ENCODE measurements at regions not wholly inside any gene's neighbourhood (a gene's known extent, or its start where the extent isn't known, plus 50 kb on each side); places are given as distances from the start of the nearest gene placed in this dataset.

DNA sequence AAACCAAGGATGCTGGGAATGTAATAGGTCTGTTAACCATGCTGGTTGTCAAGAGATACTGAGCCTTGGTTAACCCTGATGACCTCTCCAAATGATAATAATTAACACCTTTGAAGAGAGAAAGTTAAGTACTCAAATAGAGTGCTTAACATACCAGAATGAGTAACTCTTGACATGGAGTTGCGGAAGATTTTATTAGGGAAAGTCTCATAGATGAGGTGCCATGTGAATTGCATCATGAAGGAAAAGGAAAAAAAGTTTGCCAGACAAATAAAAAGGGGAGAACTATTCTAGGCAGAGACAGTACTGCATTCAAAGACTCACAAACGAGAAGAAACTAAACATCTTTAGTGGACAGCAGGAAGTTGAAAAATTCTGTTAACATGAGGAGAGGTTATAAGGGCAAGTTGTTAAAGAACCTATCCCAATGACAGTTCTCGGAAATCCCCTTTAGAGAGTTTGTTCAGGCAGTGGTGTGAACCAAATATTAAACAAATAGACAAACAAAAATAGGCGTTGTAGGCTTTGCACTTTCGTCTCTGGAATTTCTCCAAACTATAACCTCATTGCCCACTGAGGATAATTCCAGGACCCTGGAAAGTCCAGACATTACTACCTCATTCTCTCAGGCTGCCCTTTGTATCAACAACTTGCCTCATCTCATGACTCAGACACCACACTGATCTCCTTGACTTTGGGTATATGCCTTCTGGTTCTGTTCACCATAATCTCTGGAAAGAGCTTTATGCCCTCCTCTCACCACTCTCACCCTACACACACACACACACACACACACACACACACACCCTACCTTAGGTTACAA is 435.0 kb downstream of the GXYLT1 start:
- CTCF ChIA-PET: no interaction called here
- no peak for DNase-seq (ENCODE audit: low spot score)
- H3K36me3 Mint-ChIP-seq: no peaks in the 10 kb centered on the region
- no peak for TF ChIP-seq ZNF396 (CRISPR knock-in tag; IDR thresholded peaks at IDR 0.05; ENCODE audit: borderline replicate concordance)
- no peak for TF ChIP-seq JUN (CRISPR knock-in tag; IDR thresholded peaks at IDR 0.05)
- no peak for TF ChIP-seq MXD4 (CRISPR knock-in tag; IDR thresholded peaks at IDR 0.05; ENCODE audit: borderline replicate concordance)
- no peak for TF ChIP-seq RELA (CRISPR knock-in tag; IDR thresholded peaks at IDR 0.05; ENCODE audit: borderline replicate concordance)
- TF ChIP-seq, protein P1, sequence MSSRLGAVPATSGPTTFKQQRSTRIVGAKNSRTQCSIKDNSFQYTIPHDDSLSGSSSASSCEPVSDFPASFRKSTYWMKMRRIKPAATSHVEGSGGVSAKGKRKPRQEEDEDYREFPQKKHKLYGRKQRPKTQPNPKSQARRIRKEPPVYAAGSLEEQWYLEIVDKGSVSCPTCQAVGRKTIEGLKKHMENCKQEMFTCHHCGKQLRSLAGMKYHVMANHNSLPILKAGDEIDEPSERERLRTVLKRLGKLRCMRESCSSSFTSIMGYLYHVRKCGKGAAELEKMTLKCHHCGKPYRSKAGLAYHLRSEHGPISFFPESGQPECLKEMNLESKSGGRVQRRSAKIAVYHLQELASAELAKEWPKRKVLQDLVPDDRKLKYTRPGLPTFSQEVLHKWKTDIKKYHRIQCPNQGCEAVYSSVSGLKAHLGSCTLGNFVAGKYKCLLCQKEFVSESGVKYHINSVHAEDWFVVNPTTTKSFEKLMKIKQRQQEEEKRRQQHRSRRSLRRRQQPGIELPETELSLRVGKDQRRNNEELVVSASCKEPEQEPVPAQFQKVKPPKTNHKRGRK (CRISPR knock-in tag; IDR thresholded peaks at IDR 0.05; ENCODE audit: borderline replicate concordance): no peak
- no peak for TF ChIP-seq EMX1 (CRISPR knock-in tag; IDR thresholded peaks at IDR 0.05)
- no peak for TF ChIP-seq ZNF121 (CRISPR knock-in tag; IDR thresholded peaks at IDR 0.05)
- TF ChIP-seq, protein P2, sequence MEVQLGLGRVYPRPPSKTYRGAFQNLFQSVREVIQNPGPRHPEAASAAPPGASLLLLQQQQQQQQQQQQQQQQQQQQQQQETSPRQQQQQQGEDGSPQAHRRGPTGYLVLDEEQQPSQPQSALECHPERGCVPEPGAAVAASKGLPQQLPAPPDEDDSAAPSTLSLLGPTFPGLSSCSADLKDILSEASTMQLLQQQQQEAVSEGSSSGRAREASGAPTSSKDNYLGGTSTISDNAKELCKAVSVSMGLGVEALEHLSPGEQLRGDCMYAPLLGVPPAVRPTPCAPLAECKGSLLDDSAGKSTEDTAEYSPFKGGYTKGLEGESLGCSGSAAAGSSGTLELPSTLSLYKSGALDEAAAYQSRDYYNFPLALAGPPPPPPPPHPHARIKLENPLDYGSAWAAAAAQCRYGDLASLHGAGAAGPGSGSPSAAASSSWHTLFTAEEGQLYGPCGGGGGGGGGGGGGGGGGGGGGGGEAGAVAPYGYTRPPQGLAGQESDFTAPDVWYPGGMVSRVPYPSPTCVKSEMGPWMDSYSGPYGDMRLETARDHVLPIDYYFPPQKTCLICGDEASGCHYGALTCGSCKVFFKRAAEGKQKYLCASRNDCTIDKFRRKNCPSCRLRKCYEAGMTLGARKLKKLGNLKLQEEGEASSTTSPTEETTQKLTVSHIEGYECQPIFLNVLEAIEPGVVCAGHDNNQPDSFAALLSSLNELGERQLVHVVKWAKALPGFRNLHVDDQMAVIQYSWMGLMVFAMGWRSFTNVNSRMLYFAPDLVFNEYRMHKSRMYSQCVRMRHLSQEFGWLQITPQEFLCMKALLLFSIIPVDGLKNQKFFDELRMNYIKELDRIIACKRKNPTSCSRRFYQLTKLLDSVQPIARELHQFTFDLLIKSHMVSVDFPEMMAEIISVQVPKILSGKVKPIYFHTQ (CRISPR knock-in tag; IDR thresholded peaks at IDR 0.05): no peak
- TF ChIP-seq RORB (CRISPR knock-in tag; IDR thresholded peaks at IDR 0.05): no peak
- no peak for TF ChIP-seq ZNF138 (CRISPR knock-in tag; conservative IDR thresholded peaks at IDR 0.05)
- no peak for TF ChIP-seq FOXK1 (CRISPR knock-in tag; IDR thresholded peaks at IDR 0.05)
- TF ChIP-seq GRHL2 (CRISPR knock-in tag; IDR thresholded peaks at IDR 0.05; ENCODE audit: insufficient replicate concordance, severe bottlenecking): no peak
- TF ChIP-seq, protein P3, sequence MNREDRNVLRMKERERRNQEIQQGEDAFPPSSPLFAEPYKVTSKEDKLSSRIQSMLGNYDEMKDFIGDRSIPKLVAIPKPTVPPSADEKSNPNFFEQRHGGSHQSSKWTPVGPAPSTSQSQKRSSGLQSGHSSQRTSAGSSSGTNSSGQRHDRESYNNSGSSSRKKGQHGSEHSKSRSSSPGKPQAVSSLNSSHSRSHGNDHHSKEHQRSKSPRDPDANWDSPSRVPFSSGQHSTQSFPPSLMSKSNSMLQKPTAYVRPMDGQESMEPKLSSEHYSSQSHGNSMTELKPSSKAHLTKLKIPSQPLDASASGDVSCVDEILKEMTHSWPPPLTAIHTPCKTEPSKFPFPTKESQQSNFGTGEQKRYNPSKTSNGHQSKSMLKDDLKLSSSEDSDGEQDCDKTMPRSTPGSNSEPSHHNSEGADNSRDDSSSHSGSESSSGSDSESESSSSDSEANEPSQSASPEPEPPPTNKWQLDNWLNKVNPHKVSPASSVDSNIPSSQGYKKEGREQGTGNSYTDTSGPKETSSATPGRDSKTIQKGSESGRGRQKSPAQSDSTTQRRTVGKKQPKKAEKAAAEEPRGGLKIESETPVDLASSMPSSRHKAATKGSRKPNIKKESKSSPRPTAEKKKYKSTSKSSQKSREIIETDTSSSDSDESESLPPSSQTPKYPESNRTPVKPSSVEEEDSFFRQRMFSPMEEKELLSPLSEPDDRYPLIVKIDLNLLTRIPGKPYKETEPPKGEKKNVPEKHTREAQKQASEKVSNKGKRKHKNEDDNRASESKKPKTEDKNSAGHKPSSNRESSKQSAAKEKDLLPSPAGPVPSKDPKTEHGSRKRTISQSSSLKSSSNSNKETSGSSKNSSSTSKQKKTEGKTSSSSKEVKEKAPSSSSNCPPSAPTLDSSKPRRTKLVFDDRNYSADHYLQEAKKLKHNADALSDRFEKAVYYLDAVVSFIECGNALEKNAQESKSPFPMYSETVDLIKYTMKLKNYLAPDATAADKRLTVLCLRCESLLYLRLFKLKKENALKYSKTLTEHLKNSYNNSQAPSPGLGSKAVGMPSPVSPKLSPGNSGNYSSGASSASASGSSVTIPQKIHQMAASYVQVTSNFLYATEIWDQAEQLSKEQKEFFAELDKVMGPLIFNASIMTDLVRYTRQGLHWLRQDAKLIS (CRISPR knock-in tag; IDR thresholded peaks at IDR 0.05; ENCODE audit: borderline replicate concordance): no peak
- no peak for TF ChIP-seq SMAD4 (CRISPR knock-in tag; IDR thresholded peaks at IDR 0.05)
- no peak for TF ChIP-seq ZBTB21 (CRISPR knock-in tag; IDR thresholded peaks at IDR 0.05; ENCODE audit: borderline replicate concordance)
- TF ChIP-seq, protein P4, sequence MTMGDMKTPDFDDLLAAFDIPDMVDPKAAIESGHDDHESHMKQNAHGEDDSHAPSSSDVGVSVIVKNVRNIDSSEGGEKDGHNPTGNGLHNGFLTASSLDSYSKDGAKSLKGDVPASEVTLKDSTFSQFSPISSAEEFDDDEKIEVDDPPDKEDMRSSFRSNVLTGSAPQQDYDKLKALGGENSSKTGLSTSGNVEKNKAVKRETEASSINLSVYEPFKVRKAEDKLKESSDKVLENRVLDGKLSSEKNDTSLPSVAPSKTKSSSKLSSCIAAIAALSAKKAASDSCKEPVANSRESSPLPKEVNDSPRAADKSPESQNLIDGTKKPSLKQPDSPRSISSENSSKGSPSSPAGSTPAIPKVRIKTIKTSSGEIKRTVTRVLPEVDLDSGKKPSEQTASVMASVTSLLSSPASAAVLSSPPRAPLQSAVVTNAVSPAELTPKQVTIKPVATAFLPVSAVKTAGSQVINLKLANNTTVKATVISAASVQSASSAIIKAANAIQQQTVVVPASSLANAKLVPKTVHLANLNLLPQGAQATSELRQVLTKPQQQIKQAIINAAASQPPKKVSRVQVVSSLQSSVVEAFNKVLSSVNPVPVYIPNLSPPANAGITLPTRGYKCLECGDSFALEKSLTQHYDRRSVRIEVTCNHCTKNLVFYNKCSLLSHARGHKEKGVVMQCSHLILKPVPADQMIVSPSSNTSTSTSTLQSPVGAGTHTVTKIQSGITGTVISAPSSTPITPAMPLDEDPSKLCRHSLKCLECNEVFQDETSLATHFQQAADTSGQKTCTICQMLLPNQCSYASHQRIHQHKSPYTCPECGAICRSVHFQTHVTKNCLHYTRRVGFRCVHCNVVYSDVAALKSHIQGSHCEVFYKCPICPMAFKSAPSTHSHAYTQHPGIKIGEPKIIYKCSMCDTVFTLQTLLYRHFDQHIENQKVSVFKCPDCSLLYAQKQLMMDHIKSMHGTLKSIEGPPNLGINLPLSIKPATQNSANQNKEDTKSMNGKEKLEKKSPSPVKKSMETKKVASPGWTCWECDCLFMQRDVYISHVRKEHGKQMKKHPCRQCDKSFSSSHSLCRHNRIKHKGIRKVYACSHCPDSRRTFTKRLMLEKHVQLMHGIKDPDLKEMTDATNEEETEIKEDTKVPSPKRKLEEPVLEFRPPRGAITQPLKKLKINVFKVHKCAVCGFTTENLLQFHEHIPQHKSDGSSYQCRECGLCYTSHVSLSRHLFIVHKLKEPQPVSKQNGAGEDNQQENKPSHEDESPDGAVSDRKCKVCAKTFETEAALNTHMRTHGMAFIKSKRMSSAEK (CRISPR knock-in tag; IDR thresholded peaks at IDR 0.05; ENCODE audit: borderline replicate concordance): no peak
- TF ChIP-seq CBFB (CRISPR knock-in tag; IDR thresholded peaks at IDR 0.05; ENCODE audit: low read depth): no peak
- TF ChIP-seq, protein P5, sequence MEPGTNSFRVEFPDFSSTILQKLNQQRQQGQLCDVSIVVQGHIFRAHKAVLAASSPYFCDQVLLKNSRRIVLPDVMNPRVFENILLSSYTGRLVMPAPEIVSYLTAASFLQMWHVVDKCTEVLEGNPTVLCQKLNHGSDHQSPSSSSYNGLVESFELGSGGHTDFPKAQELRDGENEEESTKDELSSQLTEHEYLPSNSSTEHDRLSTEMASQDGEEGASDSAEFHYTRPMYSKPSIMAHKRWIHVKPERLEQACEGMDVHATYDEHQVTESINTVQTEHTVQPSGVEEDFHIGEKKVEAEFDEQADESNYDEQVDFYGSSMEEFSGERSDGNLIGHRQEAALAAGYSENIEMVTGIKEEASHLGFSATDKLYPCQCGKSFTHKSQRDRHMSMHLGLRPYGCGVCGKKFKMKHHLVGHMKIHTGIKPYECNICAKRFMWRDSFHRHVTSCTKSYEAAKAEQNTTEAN (CRISPR knock-in tag; IDR thresholded peaks at IDR 0.05): no peak
- no peak for TF ChIP-seq GTF2I (CRISPR knock-in tag; conservative IDR thresholded peaks at IDR 0.05)
- no peak for ATAC-seq
- H3K9me3 Mint-ChIP-seq: peaks cover 2% of the 10 kb centered on the region; the same call in 1 of the 2 replicates
- no peaks in the 10 kb centered on the region for H3K27me3 Mint-ChIP-seq (ENCODE audit: low read depth)
- POLR2A ChIA-PET: interaction anchor here (0.7 kb wide), 1 partner anchor 468 kb away, joined by 3 read pairs; no protein-coding TSS in a partner anchor
- H3K4me3 Mint-ChIP-seq: no peak overlapping the region
- peak overlapping the region; percentile 0; the same call in 1 of the 2 replicates for H3K27ac Mint-ChIP-seq
- H3K4me1 Mint-ChIP-seq: peaks cover 30% of the 10 kb centered on the region

Data from WTC11 (cell line).